LHCN-M2 (cell line): ENCODE measurements at regions not wholly inside any gene's neighbourhood (a gene's known extent, or its start where the extent isn't known, plus 50 kb on each side); places are given as distances from the start of the nearest gene placed in this dataset.

ENCODE experiments used
- DNase-seq: peaks from one replicate; pipeline ENCODE4 v3.0.0-alpha.2; 2012; ENCODE audit warnings: low read depth

GRCh38 chr4:60750962-60751361 is 449.2 kb upstream of the ADGRL3 start:
- no peak for DNase-seq

GRCh38 chr4:60757986-60758680 is 442.0 kb upstream of the ADGRL3 start:
- no peak for DNase-seq

GRCh38 chr4:60759518-60760245 is 440.4 kb upstream of the ADGRL3 start:
- DNase-seq = no peak

- DNase-seq = no peak
These were observed 419.3 kb upstream of the ADGRL3 start for GRCh38 chr4:60780874-60781273.

GRCh38 chr4:60790608-60791007 is 409.5 kb upstream of the ADGRL3 start:
- no peak for DNase-seq

- DNase-seq = no peak
These were observed 405.8 kb upstream of the ADGRL3 start for GRCh38 chr4:60794372-60794771.

- DNase-seq = no peak
These were observed 400.9 kb upstream of the ADGRL3 start for GRCh38 chr4:60799214-60799613.

GRCh38 chr4:60800701-60801100 is 399.4 kb upstream of the ADGRL3 start:
- DNase-seq = no peak

- DNase-seq = no peak
These were observed 394.4 kb upstream of the ADGRL3 start for GRCh38 chr4:60805500-60806313.

- DNase-seq = no peak
These were observed 391.2 kb upstream of the ADGRL3 start for GRCh38 chr4:60808726-60809485.

GRCh38 chr4:60809486-60809800 is 390.7 kb upstream of the ADGRL3 start:
- no peak for DNase-seq

GRCh38 chr4:60812811-60813210 is 387.3 kb upstream of the ADGRL3 start:
- no peak for DNase-seq

GRCh38 chr4:60814549-60814948 is 385.6 kb upstream of the ADGRL3 start:
- DNase-seq = no peak

GRCh38 chr4:60817609-60818008 is 382.5 kb upstream of the ADGRL3 start:
- DNase-seq = no peak

GRCh38 chr4:60822986-60823385 is 377.1 kb upstream of the ADGRL3 start:
- DNase-seq = no peak

- no peak for DNase-seq
These were observed 360.1 kb upstream of the ADGRL3 start for GRCh38 chr4:60840020-60840419.

- DNase-seq = no peak
These were observed 353.4 kb upstream of the ADGRL3 start for GRCh38 chr4:60846678-60847077.

- DNase-seq = no peak
These were observed 352.5 kb upstream of the ADGRL3 start for GRCh38 chr4:60847614-60848013.

- no peak for DNase-seq
These were observed 342.9 kb upstream of the ADGRL3 start for GRCh38 chr4:60857130-60857753.

GRCh38 chr4:60863442-60863841 is 336.7 kb upstream of the ADGRL3 start:
- no peak for DNase-seq

GRCh38 chr4:60865273-60865672 is 334.9 kb upstream of the ADGRL3 start:
- no peak for DNase-seq
